ENCODE measurements at regions not wholly inside any gene's neighbourhood (a gene's known extent, or its start where the extent isn't known, plus 50 kb on each side); places are given as distances from the start of the nearest gene placed in this dataset.

- Histone ChIP-seq H3K27ac (ENCODE audit: low read depth, low read length) (peak overlapping the region; percentile 85), H3K27me3 (ENCODE audit: control insufficient read depth, insufficient read depth, low read length) (no peaks in the 10 kb centered on the region), H3K4me3 (ENCODE audit: low read depth, low read length) (no peak overlapping the region), H3K9me3 (ENCODE audit: control insufficient read depth, insufficient read depth, low read length) (no peaks in the 10 kb centered on the region; the same call in 1 of the 2 replicates)
- no peak for DNase-seq (ENCODE audit: low read depth, low spot score)
- POLR2A ChIA-PET, result interaction anchor here (0.7 to 1.7 kb wide), 2 partner anchors 103 to 165 kb away, joined by 6 to 16 read pairs; no protein-coding TSS in a partner anchor
- CTCF ChIA-PET, result interaction anchor here (1.6 kb wide), 1 partner anchor 11 kb away, joined by 6 read pairs; no protein-coding TSS in a partner anchor
- no peak for TF ChIP-seq CTCF (IDR thresholded peaks at IDR 0.05; ENCODE audit: low read depth, low read length)
These were observed 391.1 kb downstream of the LRIG3 start for GRCh38 chr12:58529114-58529665.

GRCh38 chr12:58529897-58530741 lies 390.2 kb downstream of the LRIG3 start:
- peak; percentile 88 for DNase-seq (ENCODE audit: low read depth, low spot score)
- no peaks in the 10 kb centered on the region for H3K27me3 ChIP-seq (ENCODE audit: control insufficient read depth, insufficient read depth, low read length)
- TF ChIP-seq CTCF (IDR thresholded peaks at IDR 0.05; ENCODE audit: low read depth, low read length), result no peak
- POLR2A ChIA-PET, result interaction anchor here (0.7 to 1.8 kb wide), 3 partner anchors 10 to 166 kb away, joined by 6 to 16 read pairs (median 10); no protein-coding TSS in a partner anchor
- peak overlapping the region; percentile 77 for H3K27ac ChIP-seq (ENCODE audit: low read depth, low read length)
- CTCF ChIA-PET, result interaction anchor here (0.7 to 1.6 kb wide), 3 partner anchors 10 to 537 kb away, joined by 3 to 6 read pairs (median 3); no protein-coding TSS in a partner anchor
- H3K4me3 ChIP-seq (ENCODE audit: low read depth, low read length), result no peak overlapping the region
- no peaks in the 10 kb centered on the region; the same call in 1 of the 2 replicates for H3K9me3 ChIP-seq (ENCODE audit: control insufficient read depth, insufficient read depth, low read length)

- H3K9me3 ChIP-seq (ENCODE audit: control insufficient read depth, insufficient read depth, low read length), result no peaks in the 10 kb centered on the region; the same call in 1 of the 2 replicates
- no peak overlapping the region for H3K27ac ChIP-seq (ENCODE audit: low read depth, low read length)
- TF ChIP-seq CTCF (IDR thresholded peaks at IDR 0.05; ENCODE audit: low read depth, low read length), result no peak
- H3K27me3 ChIP-seq (ENCODE audit: control insufficient read depth, insufficient read depth, low read length), result no peaks in the 10 kb centered on the region
- H3K4me3 ChIP-seq (ENCODE audit: low read depth, low read length), result no peak overlapping the region
- DNase-seq (ENCODE audit: low read depth, low spot score), result peak; percentile 65
- ChIA-PET POLR2A (interaction anchor here (1.7 to 1.8 kb wide), 2 partner anchors 10 to 105 kb away, joined by 10 to 16 read pairs; no protein-coding TSS in a partner anchor), CTCF (interaction anchor here (0.7 to 1.6 kb wide), 3 partner anchors 10 to 537 kb away, joined by 3 to 6 read pairs (median 3); no protein-coding TSS in a partner anchor)
These were observed 389.6 kb downstream of the LRIG3 start for GRCh38 chr12:58530742-58531062.

GRCh38 chr12:58532855-58533608 lies 387.3 kb downstream of the LRIG3 start:
- H3K4me3 ChIP-seq (ENCODE audit: low read depth, low read length), result no peak overlapping the region
- no peak for DNase-seq (ENCODE audit: low read depth, low spot score)
- no peaks in the 10 kb centered on the region for H3K27me3 ChIP-seq (ENCODE audit: control insufficient read depth, insufficient read depth, low read length)
- ChIA-PET POLR2A (no interaction called here), CTCF (interaction anchor here (1.0 to 2.0 kb wide), 2 partner anchors 8 to 580 kb away, joined by 3 to 5 read pairs; no protein-coding TSS in a partner anchor)
- no peaks in the 10 kb centered on the region for H3K9me3 ChIP-seq (ENCODE audit: control insufficient read depth, insufficient read depth, low read length)
- no peak overlapping the region for H3K27ac ChIP-seq (ENCODE audit: low read depth, low read length)
- TF ChIP-seq CTCF (IDR thresholded peaks at IDR 0.05; ENCODE audit: low read depth, low read length), result no peak
